NOMO-1 treated with dmso at 0.1 percent for 144 hours (cell line): ENCODE measurements at regions not wholly inside any gene's neighbourhood (a gene's known extent, or its start where the extent isn't known, plus 50 kb on each side); places are given as distances from the start of the nearest gene placed in this dataset.

Experiments
- DNase-seq: peaks from one replicate; lab custom pipeline; 2025; ENCODE audit not compliant: unreplicated experiment; lab: John Stamatoyannopoulos, UW

GRCh38 chr9:87275047-87275725 lies 222.5 kb upstream of the DAPK1 start:
- DNase-seq = no peak

GRCh38 chr9:87276327-87276841 lies 221.3 kb upstream of the DAPK1 start:
- DNase-seq = no peak

- no peak for DNase-seq
These were observed 220.8 kb upstream of the DAPK1 start for GRCh38 chr9:87276851-87277261.

GRCh38 chr9:87277346-87277745 lies 220.3 kb upstream of the DAPK1 start:
- no peak for DNase-seq

- no peak for DNase-seq
These were observed 218.5 kb upstream of the DAPK1 start for GRCh38 chr9:87278971-87279733.

- no peak for DNase-seq
These were observed 217.2 kb upstream of the DAPK1 start for GRCh38 chr9:87280421-87280820.

GRCh38 chr9:87282538-87282937 lies 215.1 kb upstream of the DAPK1 start:
- DNase-seq = no peak

- DNase-seq = no peak
These were observed 214.1 kb upstream of the DAPK1 start for GRCh38 chr9:87283585-87283984.

GRCh38 chr9:87285183-87285850 lies 212.3 kb upstream of the DAPK1 start:
- no peak for DNase-seq

- DNase-seq = no peak
These were observed 211.2 kb upstream of the DAPK1 start for GRCh38 chr9:87286506-87286905.

- no peak for DNase-seq
These were observed 207.2 kb upstream of the DAPK1 start for GRCh38 chr9:87290241-87291052.

- DNase-seq = no peak
These were observed 205.0 kb upstream of the DAPK1 start for GRCh38 chr9:87292449-87293191.

GRCh38 chr9:87294126-87294525 lies 203.5 kb upstream of the DAPK1 start:
- no peak for DNase-seq

GRCh38 chr9:87300915-87301314 lies 196.8 kb upstream of the DAPK1 start:
- DNase-seq = no peak

GRCh38 chr9:87301371-87301770 lies 196.3 kb upstream of the DAPK1 start:
- DNase-seq = no peak

- no peak for DNase-seq
These were observed 192.5 kb upstream of the DAPK1 start for GRCh38 chr9:87305151-87305550.

- no peak for DNase-seq
These were observed 191.7 kb upstream of the DAPK1 start for GRCh38 chr9:87306006-87306405.

GRCh38 chr9:87307848-87308247 lies 189.8 kb upstream of the DAPK1 start:
- DNase-seq = no peak

GRCh38 chr9:87309236-87309635 lies 188.4 kb upstream of the DAPK1 start:
- no peak for DNase-seq

GRCh38 chr9:87310827-87311523 lies 186.7 kb upstream of the DAPK1 start:
- DNase-seq = no peak
